Activated CD4-positive, alpha-beta T cell treated with anti-CD3 and anti-CD28 coated beads for 36 hours (primary cell): ENCODE measurements at regions not wholly inside any gene's neighbourhood (a gene's known extent, or its start where the extent isn't known, plus 50 kb on each side); places are given as distances from the start of the nearest gene placed in this dataset.
"Not testable (repeated sequence)": the region's sequence is repeated elsewhere in the genome, so short reads cannot be mapped to it uniquely, and the experiment has no call there.

ENCODE experiments used
- ATAC-seq: fragments of 200-7000 bp; cut with Tn5 transposase; one replicate; pipeline ENCODE4 v1.10.0; 2021; ENCODE audit warnings: mild to moderate bottlenecking, moderate library complexity
- CTCF ChIA-PET: fragments of 350-600 bp; sonication (Branson Sonifier 250); formaldehyde crosslinking; loops from one replicate; lab custom pipeline; 2021; ENCODE audit warnings: antibody characterized with exemption; lab: Charles Lee
- POLR2A ChIA-PET: fragments of 350-600 bp; sonication (Branson Sonifier 250); formaldehyde crosslinking; loops from one replicate; lab custom pipeline; 2021; ENCODE audit warnings: antibody characterized with exemption, inconsistent platforms; lab: Charles Lee
- DNase-seq: peaks from one replicate; pipeline ENCODE4 v3.0.0-alpha.2; 2020
- H3K27ac Mint-ChIP-seq: one replicate; pipeline ENCODE4 v1.8.0; 2021; ENCODE audit warnings: mixed read lengths
- H3K27me3 Mint-ChIP-seq: one replicate; pipeline ENCODE4 v1.8.0; 2021; ENCODE audit warnings: mixed read lengths
- H3K36me3 Mint-ChIP-seq: one replicate; pipeline ENCODE4 v1.8.0; 2021; ENCODE audit warnings: low read depth, mixed read lengths
- H3K4me1 Mint-ChIP-seq: one replicate; pipeline ENCODE4 v1.8.0; 2021; ENCODE audit warnings: mixed read lengths
- H3K4me3 Mint-ChIP-seq: one replicate; pipeline ENCODE4 v1.8.0; 2021; ENCODE audit warnings: mild to moderate bottlenecking, moderate library complexity, mixed read lengths
- H3K9me3 Mint-ChIP-seq: one replicate; pipeline ENCODE4 v1.8.0; 2021; ENCODE audit warnings: low read depth, mixed read lengths
- intact Hi-C, 2 experiments: fragments of 100-400 bp; cut with DNase I in 1 of 2; cut with micrococcal nuclease in 1 of 2; formaldehyde crosslinking; loops; one replicate each; pipeline versions ENCODE4 v1.14.2 to v1.15.1; 2022 to 2024; cut with DNase I, micrococcal nuclease

GRCh38 chrX:91500499-91500898 is 65.9 kb downstream of the PABPC5 start:
- H3K4me3 Mint-ChIP-seq, CTCF ChIA-PET, H3K4me1 Mint-ChIP-seq, POLR2A ChIA-PET, intact Hi-C loops, H3K36me3 Mint-ChIP-seq, H3K27me3 Mint-ChIP-seq, H3K9me3 Mint-ChIP-seq, H3K27ac Mint-ChIP-seq, DNase-seq, ATAC-seq: not testable (repeated sequence)

GRCh38 chrX:91530209-91530608 is 95.6 kb downstream of the PABPC5 start:
- H3K36me3 Mint-ChIP-seq, ATAC-seq, POLR2A ChIA-PET, H3K9me3 Mint-ChIP-seq, H3K27me3 Mint-ChIP-seq, H3K27ac Mint-ChIP-seq, intact Hi-C loops, H3K4me1 Mint-ChIP-seq, CTCF ChIA-PET, H3K4me3 Mint-ChIP-seq, DNase-seq: not testable (repeated sequence)

- POLR2A ChIA-PET, H3K4me1 Mint-ChIP-seq, H3K4me3 Mint-ChIP-seq, H3K9me3 Mint-ChIP-seq, DNase-seq, H3K27ac Mint-ChIP-seq, H3K36me3 Mint-ChIP-seq, H3K27me3 Mint-ChIP-seq, intact Hi-C loops, CTCF ChIA-PET: not testable (repeated sequence)
- peak; percentile 36 for ATAC-seq
Observed at GRCh38 chrX:91563127-91563526, 128.5 kb downstream of the PABPC5 start.
